Activated naive CD4-positive, alpha-beta T cell treated with anti-CD3 and anti-CD28 coated beads, Interleukin-2, amount 50 U/mL, for 72 hours (primary cell): ENCODE measurements at regions not wholly inside any gene's neighbourhood (a gene's known extent, or its start where the extent isn't known, plus 50 kb on each side); places are given as distances from the start of the nearest gene placed in this dataset.
A peak's percentile ranks its signal among the peaks of the same experiment; 100 is the strongest.

Experiments used
- ATAC-seq, 2 donors: fragments of 150-1000 bp; cut with Tn5 transposase; 2 replicates each; pipeline ENCODE4 v1.10.0; 2021; ENCODE audit warnings: mild to moderate bottlenecking in 2 of 2, moderate library complexity in 2 of 2
- DNase-seq, 2 donors: peaks; one replicate each; pipeline ENCODE4 v3.0.0; 2021 to 2022; ENCODE audit warnings: low spot score in 2 of 2
- H3K27ac Mint-ChIP-seq, 2 donors: one replicate each; pipeline ENCODE4 v1.8.0; 2022; ENCODE audit warnings: mild to moderate bottlenecking in 2 of 2, mixed read lengths in 2 of 2
- H3K36me3 Mint-ChIP-seq, 2 donors: one replicate each; pipeline ENCODE4 v1.8.0; 2022; ENCODE audit warnings: mixed read lengths in 2 of 2
- H3K9me3 Mint-ChIP-seq, 2 donors: one replicate each; pipeline ENCODE4 v1.8.0; 2022; ENCODE audit warnings: mixed read lengths in 2 of 2

GRCh38 chr2:19797243-19797810, 104.5 kb downstream of the TTC32 start:
- no peak for DNase-seq
- no peak for ATAC-seq
- Mint-ChIP-seq H3K27ac (no peak overlapping the region), H3K9me3 (no peaks in the 10 kb centered on the region), H3K36me3 (no peaks in the 10 kb centered on the region)

GRCh38 chr2:19796035-19796695, 105.6 kb downstream of the TTC32 start:
- DNase-seq, result no peak
- ATAC-seq, result no peak
- H3K36me3 Mint-ChIP-seq, result no peaks in the 10 kb centered on the region
- no peaks in the 10 kb centered on the region for H3K9me3 Mint-ChIP-seq
- H3K27ac Mint-ChIP-seq, result no peak overlapping the region

- ATAC-seq, result no peak
- no peaks in the 10 kb centered on the region for H3K36me3 Mint-ChIP-seq
- no peak for DNase-seq
- H3K27ac Mint-ChIP-seq, result no peak overlapping the region
- H3K9me3 Mint-ChIP-seq, result no peaks in the 10 kb centered on the region
Observed at GRCh38 chr2:19793132-19793750, 108.5 kb downstream of the TTC32 start.

- Mint-ChIP-seq H3K27ac (no peak overlapping the region), H3K9me3 (no peaks in the 10 kb centered on the region), H3K36me3 (no peaks in the 10 kb centered on the region)
- ATAC-seq (no peak), DNase-seq (no peak)
Observed at GRCh38 chr2:19790291-19790690, 111.5 kb downstream of the TTC32 start.

- ATAC-seq (no peak), DNase-seq (no peak)
- Mint-ChIP-seq H3K27ac (no peak overlapping the region), H3K9me3 (peaks cover 0 to 4% of the 10 kb centered on the region in 2 donors), H3K36me3 (no peaks in the 10 kb centered on the region)
Observed at GRCh38 chr2:19787134-19787533, 114.6 kb downstream of the TTC32 start.

- Mint-ChIP-seq H3K9me3 (peaks cover 0 to 4% of the 10 kb centered on the region in 2 donors), H3K36me3 (no peaks in the 10 kb centered on the region), H3K27ac (no peak overlapping the region)
- no peak for DNase-seq
- ATAC-seq, result peak; percentile 49 to 78
Observed at GRCh38 chr2:19786408-19787058, 115.2 kb downstream of the TTC32 start.

GRCh38 chr2:19785867-19786266, 115.9 kb downstream of the TTC32 start:
- H3K27ac Mint-ChIP-seq, result no peak overlapping the region
- peaks cover 0 to 4% of the 10 kb centered on the region in 2 donors for H3K9me3 Mint-ChIP-seq
- DNase-seq (no peak), ATAC-seq (no peak)
- H3K36me3 Mint-ChIP-seq, result no peaks in the 10 kb centered on the region

- no peak overlapping the region for H3K27ac Mint-ChIP-seq
- H3K9me3 Mint-ChIP-seq, result peaks cover 0 to 4% of the 10 kb centered on the region in 2 donors
- no peaks in the 10 kb centered on the region for H3K36me3 Mint-ChIP-seq
- ATAC-seq (no peak), DNase-seq (no peak)
Observed at GRCh38 chr2:19785447-19785846, 116.3 kb downstream of the TTC32 start.

GRCh38 chr2:19784456-19784855, 117.3 kb downstream of the TTC32 start:
- Mint-ChIP-seq H3K9me3 (peaks cover 0 to 4% of the 10 kb centered on the region in 2 donors), H3K27ac (no peak overlapping the region), H3K36me3 (no peaks in the 10 kb centered on the region)
- ATAC-seq (no peak), DNase-seq (no peak)

- Mint-ChIP-seq H3K27ac (no peak overlapping the region), H3K36me3 (no peaks in the 10 kb centered on the region), H3K9me3 (peaks cover 0 to 4% of the 10 kb centered on the region in 2 donors)
- ATAC-seq (no peak), DNase-seq (no peak)
Observed at GRCh38 chr2:19783935-19784334, 117.8 kb downstream of the TTC32 start.

GRCh38 chr2:19776941-19777514, 124.8 kb downstream of the TTC32 start:
- Mint-ChIP-seq H3K36me3 (no peaks in the 10 kb centered on the region), H3K9me3 (no peaks in the 10 kb centered on the region), H3K27ac (no peak overlapping the region)
- ATAC-seq, result no peak
- DNase-seq, result no peak

- DNase-seq (no peak), ATAC-seq (no peak)
- Mint-ChIP-seq H3K9me3 (no peaks in the 10 kb centered on the region), H3K36me3 (no peaks in the 10 kb centered on the region), H3K27ac (no peak overlapping the region)
Observed at GRCh38 chr2:19775838-19776237, 125.9 kb downstream of the TTC32 start.

GRCh38 chr2:19775315-19775714, 126.5 kb downstream of the TTC32 start:
- ATAC-seq (no peak), DNase-seq (no peak)
- no peaks in the 10 kb centered on the region for H3K9me3 Mint-ChIP-seq
- no peak overlapping the region for H3K27ac Mint-ChIP-seq
- H3K36me3 Mint-ChIP-seq, result no peaks in the 10 kb centered on the region

- Mint-ChIP-seq H3K27ac (no peak overlapping the region), H3K9me3 (no peaks in the 10 kb centered on the region), H3K36me3 (no peaks in the 10 kb centered on the region)
- ATAC-seq (no peak), DNase-seq (no peak)
Observed at GRCh38 chr2:19774805-19775176, 127.0 kb downstream of the TTC32 start.

GRCh38 chr2:19772981-19773380, 128.8 kb downstream of the TTC32 start:
- Mint-ChIP-seq H3K27ac (no peak overlapping the region), H3K36me3 (no peaks in the 10 kb centered on the region), H3K9me3 (no peaks in the 10 kb centered on the region)
- ATAC-seq, result no peak
- DNase-seq, result no peak

GRCh38 chr2:19769513-19769912, 132.3 kb downstream of the TTC32 start:
- H3K27ac Mint-ChIP-seq, result no peak overlapping the region
- no peak for ATAC-seq
- no peaks in the 10 kb centered on the region for H3K36me3 Mint-ChIP-seq
- no peak for DNase-seq
- H3K9me3 Mint-ChIP-seq, result no peaks in the 10 kb centered on the region

- DNase-seq, result no peak
- H3K9me3 Mint-ChIP-seq, result no peaks in the 10 kb centered on the region
- no peaks in the 10 kb centered on the region for H3K36me3 Mint-ChIP-seq
- H3K27ac Mint-ChIP-seq, result no peak overlapping the region
- ATAC-seq, result no peak
Observed at GRCh38 chr2:19767899-19768298, 133.9 kb downstream of the TTC32 start.
